ENCODE measurements at regions not wholly inside any gene's neighbourhood (a gene's known extent, or its start where the extent isn't known, plus 50 kb on each side); places are given as distances from the start of the nearest gene placed in this dataset.
A peak's percentile ranks its signal among the peaks of the same experiment; 100 is the strongest.

DNA sequence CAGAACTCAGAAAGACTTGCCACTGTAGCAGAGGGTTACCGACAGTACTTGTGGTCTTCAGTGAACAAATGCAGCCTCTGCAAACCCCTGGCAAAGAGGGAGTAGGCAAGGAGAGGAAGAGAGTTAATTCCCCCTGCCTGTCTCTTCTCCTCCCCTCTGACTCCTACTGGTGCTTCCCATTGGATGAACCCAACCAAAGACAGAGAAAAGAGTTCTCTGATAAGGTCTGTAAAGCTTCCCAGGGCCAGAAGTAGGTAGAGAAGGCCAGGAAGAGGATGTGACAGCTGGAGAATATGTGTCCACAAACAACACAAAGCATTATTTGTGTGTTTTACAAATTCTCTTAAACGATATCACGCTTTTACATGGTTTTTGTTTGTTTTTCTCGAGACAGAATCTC, 66.6 kb upstream of the GPCPD1 start:
- Histone ChIP-seq H3K4me1 (ENCODE audit: control insufficient read depth, insufficient read depth, low read length) (no peaks in the 10 kb centered on the region), H3K9me3 (replicated peaks; ENCODE audit: control insufficient read depth, low read depth, low read length) (no peaks in the 10 kb centered on the region), H3K4me3 (ENCODE audit: low read length) (no peak overlapping the region), H3K27ac (ENCODE audit: low read length) (no peak overlapping the region), H3K27me3 (ENCODE audit: control insufficient read depth, insufficient read depth, low read length) (no peaks in the 10 kb centered on the region), H3K36me3 (ENCODE audit: control insufficient read depth, insufficient read depth, low read length) (no peaks in the 10 kb centered on the region)
- WGBS (ENCODE audit: insufficient coverage): 90% methylated on average over 3 of the region's 4 CpGs
- DNase-seq: no peak

GRCh38 chr20:5675103-5676091, 64.6 kb upstream of the GPCPD1 start:
- peak; percentile 59 for DNase-seq
- no peaks in the 10 kb centered on the region for H3K9me3 ChIP-seq (replicated peaks; ENCODE audit: control insufficient read depth, low read depth, low read length)
- no peak overlapping the region for H3K27ac ChIP-seq (ENCODE audit: low read length)
- no peaks in the 10 kb centered on the region for H3K4me1 ChIP-seq (ENCODE audit: control insufficient read depth, insufficient read depth, low read length)
- 56% methylated on average over 3 of the region's 12 CpGs for WGBS (ENCODE audit: insufficient coverage)
- H3K36me3 ChIP-seq (ENCODE audit: control insufficient read depth, insufficient read depth, low read length): no peaks in the 10 kb centered on the region
- no peak overlapping the region for H3K4me3 ChIP-seq (ENCODE audit: low read length)
- H3K27me3 ChIP-seq (ENCODE audit: control insufficient read depth, insufficient read depth, low read length): no peaks in the 10 kb centered on the region

DNA sequence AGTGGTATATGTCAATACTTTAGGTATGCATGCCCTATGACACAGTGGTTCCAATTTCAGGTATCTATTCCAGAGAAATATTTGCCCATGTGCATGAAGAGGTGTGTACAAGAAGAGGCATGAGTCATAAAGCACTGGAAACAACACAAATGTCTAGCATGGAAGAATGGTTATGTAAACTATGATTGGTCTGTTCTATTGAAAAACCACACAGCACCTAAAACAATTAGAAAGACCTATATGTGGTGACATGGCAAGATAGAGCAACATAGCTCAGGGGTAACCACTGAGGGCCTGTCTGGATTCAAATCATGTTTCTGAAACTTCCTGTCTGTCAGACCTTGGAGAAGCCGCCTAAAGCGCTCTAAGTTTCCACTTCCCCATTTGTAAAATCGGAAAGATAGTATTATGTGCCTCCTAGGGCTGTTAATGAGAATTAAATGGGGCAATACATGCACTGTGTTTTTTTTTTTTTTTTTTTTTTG, 63.4 kb upstream of the GPCPD1 start:
- peak; percentile 52 for DNase-seq
- no peaks in the 10 kb centered on the region for H3K9me3 ChIP-seq (replicated peaks; ENCODE audit: control insufficient read depth, low read depth, low read length)
- H3K4me3 ChIP-seq (ENCODE audit: low read length): no peak overlapping the region
- H3K36me3 ChIP-seq (ENCODE audit: control insufficient read depth, insufficient read depth, low read length): no peaks in the 10 kb centered on the region
- no peaks in the 10 kb centered on the region for H3K27me3 ChIP-seq (ENCODE audit: control insufficient read depth, insufficient read depth, low read length)
- no peaks in the 10 kb centered on the region for H3K4me1 ChIP-seq (ENCODE audit: control insufficient read depth, insufficient read depth, low read length)
- no peak overlapping the region for H3K27ac ChIP-seq (ENCODE audit: low read length)
- WGBS (ENCODE audit: insufficient coverage): no CpG with 5 or more reads among the region's 3 CpGs

GRCh38 chr20:5670874-5671273, 60.1 kb upstream of the GPCPD1 start:
- no peaks in the 10 kb centered on the region for H3K27me3 ChIP-seq (ENCODE audit: control insufficient read depth, insufficient read depth, low read length)
- WGBS (ENCODE audit: insufficient coverage): 80% methylated on average over 1 of the region's 2 CpGs
- no peaks in the 10 kb centered on the region for H3K9me3 ChIP-seq (replicated peaks; ENCODE audit: control insufficient read depth, low read depth, low read length)
- no peak for DNase-seq
- no peaks in the 10 kb centered on the region for H3K36me3 ChIP-seq (ENCODE audit: control insufficient read depth, insufficient read depth, low read length)
- H3K4me3 ChIP-seq (ENCODE audit: low read length): no peak overlapping the region
- no peaks in the 10 kb centered on the region for H3K4me1 ChIP-seq (ENCODE audit: control insufficient read depth, insufficient read depth, low read length)
- no peak overlapping the region for H3K27ac ChIP-seq (ENCODE audit: low read length)

DNA sequence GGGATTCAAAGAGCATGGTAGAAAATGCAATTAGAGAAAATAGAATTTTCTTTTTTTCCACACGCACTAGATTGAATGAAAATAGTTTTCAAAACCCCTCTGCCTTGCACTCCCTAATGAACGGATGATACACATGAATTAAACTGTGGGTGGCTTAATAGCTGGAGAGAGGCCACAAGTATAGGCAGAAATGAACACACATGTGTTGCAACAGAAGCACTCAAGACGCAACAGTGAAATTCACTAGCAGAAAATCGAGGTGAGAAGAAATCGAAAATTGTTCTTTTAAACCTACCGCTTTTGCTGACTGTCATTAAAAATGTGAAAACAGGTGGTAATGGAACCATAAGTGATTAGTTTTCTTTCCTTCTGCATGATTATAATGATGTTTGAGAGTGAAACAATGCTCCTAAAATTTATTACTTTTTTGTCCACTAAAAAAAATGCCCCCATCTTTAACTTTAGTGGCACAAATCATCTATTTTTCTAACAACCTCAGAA, 59.3 kb upstream of the GPCPD1 start:
- 60% methylated on average over 1 of the region's 6 CpGs for WGBS (ENCODE audit: insufficient coverage)
- no peaks in the 10 kb centered on the region for H3K9me3 ChIP-seq (replicated peaks; ENCODE audit: control insufficient read depth, low read depth, low read length)
- H3K4me1 ChIP-seq (ENCODE audit: control insufficient read depth, insufficient read depth, low read length): no peaks in the 10 kb centered on the region
- no peak overlapping the region for H3K27ac ChIP-seq (ENCODE audit: low read length)
- no peaks in the 10 kb centered on the region for H3K27me3 ChIP-seq (ENCODE audit: control insufficient read depth, insufficient read depth, low read length)
- H3K4me3 ChIP-seq (ENCODE audit: low read length): no peak overlapping the region
- no peak for DNase-seq
- H3K36me3 ChIP-seq (ENCODE audit: control insufficient read depth, insufficient read depth, low read length): no peaks in the 10 kb centered on the region

DNA sequence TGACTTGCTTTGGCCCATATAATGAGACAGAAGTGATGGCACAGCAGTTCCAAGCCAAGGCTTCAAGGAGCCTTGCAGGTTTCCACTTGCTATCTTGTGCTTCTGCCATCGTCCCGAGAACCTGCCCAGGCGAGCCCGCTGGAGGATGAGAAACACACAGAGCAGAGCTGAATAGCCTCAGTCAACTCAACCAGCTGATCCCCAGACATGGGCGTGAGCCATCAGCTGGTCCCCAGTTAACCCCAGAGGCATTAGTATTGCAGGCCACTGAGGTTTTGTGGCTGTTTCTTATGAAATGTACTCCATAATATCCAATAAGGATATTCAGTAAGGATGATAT, 57.7 kb upstream of the GPCPD1 start:
- Histone ChIP-seq H3K27me3 (ENCODE audit: control insufficient read depth, insufficient read depth, low read length) (no peaks in the 10 kb centered on the region), H3K4me1 (ENCODE audit: control insufficient read depth, insufficient read depth, low read length) (no peaks in the 10 kb centered on the region), H3K36me3 (ENCODE audit: control insufficient read depth, insufficient read depth, low read length) (no peaks in the 10 kb centered on the region), H3K9me3 (replicated peaks; ENCODE audit: control insufficient read depth, low read depth, low read length) (no peaks in the 10 kb centered on the region), H3K27ac (ENCODE audit: low read length) (no peak overlapping the region), H3K4me3 (ENCODE audit: low read length) (no peak overlapping the region)
- 94% methylated on average over 3 of the region's 5 CpGs for WGBS (ENCODE audit: insufficient coverage)
- no peak for DNase-seq

DNA sequence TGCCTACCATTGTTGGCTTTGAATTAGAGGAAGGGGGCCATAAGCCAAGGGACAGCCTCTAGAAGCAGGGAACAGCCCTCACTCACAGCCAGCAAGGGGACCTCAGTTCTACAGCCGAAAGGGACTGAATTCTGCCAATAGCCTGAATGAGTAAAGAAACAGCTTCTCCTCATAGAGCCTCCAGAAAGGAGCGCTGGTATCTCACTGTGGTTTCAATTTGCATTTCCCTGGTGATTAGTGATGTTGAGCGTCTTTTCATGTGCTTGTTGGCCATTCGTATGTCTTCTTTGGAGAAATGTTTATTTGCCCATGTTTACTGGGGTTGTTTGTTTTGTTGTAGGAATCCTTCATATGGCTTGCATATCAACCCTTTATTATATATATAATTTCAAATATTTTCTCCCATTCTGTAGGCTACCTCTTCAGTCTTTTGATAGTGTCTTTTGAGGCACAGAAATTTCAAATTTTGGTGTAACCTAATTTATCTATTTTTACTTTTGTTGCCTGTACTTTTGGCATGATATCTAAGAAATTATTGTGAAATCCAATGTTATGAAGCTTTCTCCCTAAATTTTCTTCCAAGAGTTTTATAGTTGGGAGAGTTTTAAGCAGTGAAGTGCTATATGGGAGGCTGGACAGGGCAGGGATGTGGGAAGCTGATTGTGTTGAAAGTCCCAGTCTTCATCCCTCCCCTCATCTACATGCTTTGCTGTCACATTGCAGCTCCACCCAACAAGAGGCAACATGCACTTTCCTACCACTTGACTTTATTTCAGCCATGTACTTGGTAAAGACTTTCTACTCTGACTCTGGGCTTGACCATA, 57.1 kb upstream of the GPCPD1 start:
- no peak for DNase-seq
- Histone ChIP-seq H3K4me3 (ENCODE audit: low read length) (no peak overlapping the region), H3K27ac (ENCODE audit: low read length) (no peak overlapping the region), H3K9me3 (replicated peaks; ENCODE audit: control insufficient read depth, low read depth, low read length) (no peaks in the 10 kb centered on the region), H3K4me1 (ENCODE audit: control insufficient read depth, insufficient read depth, low read length) (no peaks in the 10 kb centered on the region), H3K36me3 (ENCODE audit: control insufficient read depth, insufficient read depth, low read length) (no peaks in the 10 kb centered on the region), H3K27me3 (ENCODE audit: control insufficient read depth, insufficient read depth, low read length) (no peaks in the 10 kb centered on the region)
- 60% methylated on average over 1 of the region's 4 CpGs for WGBS (ENCODE audit: insufficient coverage)

GRCh38 chr20:5665417-5665816, 54.6 kb upstream of the GPCPD1 start:
- no peaks in the 10 kb centered on the region for H3K9me3 ChIP-seq (replicated peaks; ENCODE audit: control insufficient read depth, low read depth, low read length)
- H3K4me3 ChIP-seq (ENCODE audit: low read length): no peak overlapping the region
- H3K4me1 ChIP-seq (ENCODE audit: control insufficient read depth, insufficient read depth, low read length): no peaks in the 10 kb centered on the region
- H3K27me3 ChIP-seq (ENCODE audit: control insufficient read depth, insufficient read depth, low read length): no peaks in the 10 kb centered on the region
- no peak overlapping the region for H3K27ac ChIP-seq (ENCODE audit: low read length)
- no peak for DNase-seq
- no CpG with 5 or more reads among the region's 2 CpGs for WGBS (ENCODE audit: insufficient coverage)
- H3K36me3 ChIP-seq (ENCODE audit: control insufficient read depth, insufficient read depth, low read length): no peaks in the 10 kb centered on the region

DNA sequence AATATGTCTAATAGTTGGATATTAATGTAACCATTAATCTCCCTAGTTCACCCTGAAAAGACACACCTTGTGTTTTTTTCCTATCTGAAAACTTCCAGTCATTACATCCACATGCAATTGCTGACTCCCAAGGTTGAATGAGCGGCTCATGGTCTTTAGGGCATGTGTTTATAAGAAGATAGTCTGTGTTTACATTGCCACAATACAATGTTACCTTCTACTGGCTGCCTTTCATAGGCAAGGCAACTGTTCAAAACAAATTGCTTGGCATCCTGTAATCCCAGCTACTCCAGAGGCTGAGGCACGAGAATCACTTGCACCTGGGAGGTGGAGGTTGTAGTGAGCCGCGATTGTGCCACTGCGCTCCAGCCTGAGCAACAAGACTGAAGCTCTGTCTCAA, 52.6 kb upstream of the GPCPD1 start:
- DNase-seq: no peak
- no peaks in the 10 kb centered on the region for H3K9me3 ChIP-seq (replicated peaks; ENCODE audit: control insufficient read depth, low read depth, low read length)
- H3K36me3 ChIP-seq (ENCODE audit: control insufficient read depth, insufficient read depth, low read length): no peaks in the 10 kb centered on the region
- WGBS (ENCODE audit: insufficient coverage): 40% methylated on average over 1 of the region's 5 CpGs
- H3K27me3 ChIP-seq (ENCODE audit: control insufficient read depth, insufficient read depth, low read length): no peaks in the 10 kb centered on the region
- H3K4me1 ChIP-seq (ENCODE audit: control insufficient read depth, insufficient read depth, low read length): peaks cover 14% of the 10 kb centered on the region
- no peak overlapping the region for H3K27ac ChIP-seq (ENCODE audit: low read length)
- H3K4me3 ChIP-seq (ENCODE audit: low read length): no peak overlapping the region

GRCh38 chr20:5662769-5663168, 52.0 kb upstream of the GPCPD1 start:
- H3K9me3 ChIP-seq (replicated peaks; ENCODE audit: control insufficient read depth, low read depth, low read length): no peaks in the 10 kb centered on the region
- no peak for DNase-seq
- H3K27ac ChIP-seq (ENCODE audit: low read length): no peak overlapping the region
- peaks cover 20% of the 10 kb centered on the region for H3K4me1 ChIP-seq (ENCODE audit: control insufficient read depth, insufficient read depth, low read length)
- no peak overlapping the region for H3K4me3 ChIP-seq (ENCODE audit: low read length)
- 60% methylated on average over 1 of the region's 2 CpGs for WGBS (ENCODE audit: insufficient coverage)
- no peaks in the 10 kb centered on the region for H3K36me3 ChIP-seq (ENCODE audit: control insufficient read depth, insufficient read depth, low read length)
- H3K27me3 ChIP-seq (ENCODE audit: control insufficient read depth, insufficient read depth, low read length): no peaks in the 10 kb centered on the region

Measured in muscle of leg (tissue), 3 donors.